Gastrocnemius medialis (tissue), 4 donors: ENCODE measurements at regions not wholly inside any gene's neighbourhood (a gene's known extent, or its start where the extent isn't known, plus 50 kb on each side); places are given as distances from the start of the nearest gene placed in this dataset.

Experiments used
- POLR2A ChIP-seq, 2 donors: fragments of 450-650 bp; IDR thresholded peaks; one replicate each; pipeline ENCODE4 v1.6.1; 2017; ENCODE audit warnings: antibody characterized with exemption in 2 of 2, mild to moderate bottlenecking in 2 of 2, moderate library complexity in 2 of 2
- TF ChIP-seq, protein P1 (sequence below), 5 experiments: fragments of 450-650 bp in 3 of 5; fragments of 200-600 bp in 2 of 5; sonication (generic) in 2 of 5; IDR thresholded peaks in 4 of 5; conservative IDR thresholded peaks in 1 of 5; 1 replicate in 4 of 5; 2 replicates in 1 of 5; pipeline ENCODE4 v1.5.1; 2016 to 2019; ENCODE audit warnings: antibody characterized with exemption in 5 of 5, mild to moderate bottlenecking in 3 of 5, moderate library complexity in 3 of 5

GRCh38 chr1:34404804-34405203, 228.1 kb downstream of the C1orf94 start:
- TF ChIP-seq, protein P1, sequence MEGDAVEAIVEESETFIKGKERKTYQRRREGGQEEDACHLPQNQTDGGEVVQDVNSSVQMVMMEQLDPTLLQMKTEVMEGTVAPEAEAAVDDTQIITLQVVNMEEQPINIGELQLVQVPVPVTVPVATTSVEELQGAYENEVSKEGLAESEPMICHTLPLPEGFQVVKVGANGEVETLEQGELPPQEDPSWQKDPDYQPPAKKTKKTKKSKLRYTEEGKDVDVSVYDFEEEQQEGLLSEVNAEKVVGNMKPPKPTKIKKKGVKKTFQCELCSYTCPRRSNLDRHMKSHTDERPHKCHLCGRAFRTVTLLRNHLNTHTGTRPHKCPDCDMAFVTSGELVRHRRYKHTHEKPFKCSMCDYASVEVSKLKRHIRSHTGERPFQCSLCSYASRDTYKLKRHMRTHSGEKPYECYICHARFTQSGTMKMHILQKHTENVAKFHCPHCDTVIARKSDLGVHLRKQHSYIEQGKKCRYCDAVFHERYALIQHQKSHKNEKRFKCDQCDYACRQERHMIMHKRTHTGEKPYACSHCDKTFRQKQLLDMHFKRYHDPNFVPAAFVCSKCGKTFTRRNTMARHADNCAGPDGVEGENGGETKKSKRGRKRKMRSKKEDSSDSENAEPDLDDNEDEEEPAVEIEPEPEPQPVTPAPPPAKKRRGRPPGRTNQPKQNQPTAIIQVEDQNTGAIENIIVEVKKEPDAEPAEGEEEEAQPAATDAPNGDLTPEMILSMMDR (IDR thresholded peaks at IDR 0.05 in 4 of 5, conservative IDR thresholded peaks at IDR 0.05 in 1 of 5): no peak
- TF ChIP-seq POLR2A (IDR thresholded peaks at IDR 0.05): no peak
